GM13977 (cell line): ENCODE measurements at regions not wholly inside any gene's neighbourhood (a gene's known extent, or its start where the extent isn't known, plus 50 kb on each side); places are given as distances from the start of the nearest gene placed in this dataset.
"Not testable (repeated sequence)": the region's sequence is repeated elsewhere in the genome, so short reads cannot be mapped to it uniquely, and the experiment has no call there.

Experiments used
- DNase-seq: peaks from one replicate; pipeline ENCODE4 v3.0.0; 2012; ENCODE audit warnings: low spot score
- in situ Hi-C: fragments of 300-500 bp; cut with MboI; formaldehyde crosslinking; loops from one replicate; pipeline ENCODE4 v1.12.0; 2022; ENCODE audit warnings: low sequenced_read_pairs, low pct_unique_long_range_greater_than_20kb, mixed read lengths, inconsistent platforms; ENCODE audit not compliant: unreplicated experiment
- TF ChIP-seq, protein P1 (sequence below): IDR thresholded peaks from 2 replicates; pipeline ENCODE4 v1.5.1; 2012; ENCODE audit warnings: mild to moderate bottlenecking, control low read depth; ENCODE audit not compliant: insufficient read depth; ENCODE audit errors: extremely low read depth, missing control alignments

- TF ChIP-seq, protein P1, sequence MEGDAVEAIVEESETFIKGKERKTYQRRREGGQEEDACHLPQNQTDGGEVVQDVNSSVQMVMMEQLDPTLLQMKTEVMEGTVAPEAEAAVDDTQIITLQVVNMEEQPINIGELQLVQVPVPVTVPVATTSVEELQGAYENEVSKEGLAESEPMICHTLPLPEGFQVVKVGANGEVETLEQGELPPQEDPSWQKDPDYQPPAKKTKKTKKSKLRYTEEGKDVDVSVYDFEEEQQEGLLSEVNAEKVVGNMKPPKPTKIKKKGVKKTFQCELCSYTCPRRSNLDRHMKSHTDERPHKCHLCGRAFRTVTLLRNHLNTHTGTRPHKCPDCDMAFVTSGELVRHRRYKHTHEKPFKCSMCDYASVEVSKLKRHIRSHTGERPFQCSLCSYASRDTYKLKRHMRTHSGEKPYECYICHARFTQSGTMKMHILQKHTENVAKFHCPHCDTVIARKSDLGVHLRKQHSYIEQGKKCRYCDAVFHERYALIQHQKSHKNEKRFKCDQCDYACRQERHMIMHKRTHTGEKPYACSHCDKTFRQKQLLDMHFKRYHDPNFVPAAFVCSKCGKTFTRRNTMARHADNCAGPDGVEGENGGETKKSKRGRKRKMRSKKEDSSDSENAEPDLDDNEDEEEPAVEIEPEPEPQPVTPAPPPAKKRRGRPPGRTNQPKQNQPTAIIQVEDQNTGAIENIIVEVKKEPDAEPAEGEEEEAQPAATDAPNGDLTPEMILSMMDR: no peak
- DNase-seq: no peak
- in situ Hi-C loops: no loop called here
Measured at GRCh38 chr6:28789553-28790083, 134.2 kb downstream of the TRIM27 start.

DNA sequence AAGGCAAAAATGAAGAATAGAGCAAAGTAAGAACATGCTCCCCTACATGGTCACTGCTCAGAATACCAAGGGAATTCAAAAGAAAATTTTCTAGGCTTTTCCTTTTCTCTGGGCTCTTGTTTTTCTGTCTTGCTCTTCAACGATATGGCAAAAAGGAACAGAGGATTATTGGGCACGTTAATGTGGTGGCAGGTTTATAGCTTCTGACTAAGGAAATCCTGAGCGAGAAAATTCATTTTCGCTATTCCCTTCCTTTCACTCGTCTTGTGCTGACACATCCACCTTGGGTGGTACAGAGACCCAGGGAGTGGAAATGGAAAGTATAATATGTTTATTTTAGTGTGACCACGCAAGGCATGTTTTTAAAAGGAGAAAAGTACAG is 132.8 kb downstream of the TRIM27 start:
- in situ Hi-C loops: no loop called here
- TF ChIP-seq, protein P1: no peak
- DNase-seq: no peak

- DNase-seq: no peak
- in situ Hi-C loops: no loop called here
- TF ChIP-seq, protein P1: no peak
Measured at GRCh38 chr6:28794175-28795002, 129.4 kb downstream of the TRIM27 start.

- DNase-seq, in situ Hi-C loops: not testable (repeated sequence)
Measured at GRCh38 chr6:28800647-28801046, 123.1 kb downstream of the TRIM27 start.

DNA sequence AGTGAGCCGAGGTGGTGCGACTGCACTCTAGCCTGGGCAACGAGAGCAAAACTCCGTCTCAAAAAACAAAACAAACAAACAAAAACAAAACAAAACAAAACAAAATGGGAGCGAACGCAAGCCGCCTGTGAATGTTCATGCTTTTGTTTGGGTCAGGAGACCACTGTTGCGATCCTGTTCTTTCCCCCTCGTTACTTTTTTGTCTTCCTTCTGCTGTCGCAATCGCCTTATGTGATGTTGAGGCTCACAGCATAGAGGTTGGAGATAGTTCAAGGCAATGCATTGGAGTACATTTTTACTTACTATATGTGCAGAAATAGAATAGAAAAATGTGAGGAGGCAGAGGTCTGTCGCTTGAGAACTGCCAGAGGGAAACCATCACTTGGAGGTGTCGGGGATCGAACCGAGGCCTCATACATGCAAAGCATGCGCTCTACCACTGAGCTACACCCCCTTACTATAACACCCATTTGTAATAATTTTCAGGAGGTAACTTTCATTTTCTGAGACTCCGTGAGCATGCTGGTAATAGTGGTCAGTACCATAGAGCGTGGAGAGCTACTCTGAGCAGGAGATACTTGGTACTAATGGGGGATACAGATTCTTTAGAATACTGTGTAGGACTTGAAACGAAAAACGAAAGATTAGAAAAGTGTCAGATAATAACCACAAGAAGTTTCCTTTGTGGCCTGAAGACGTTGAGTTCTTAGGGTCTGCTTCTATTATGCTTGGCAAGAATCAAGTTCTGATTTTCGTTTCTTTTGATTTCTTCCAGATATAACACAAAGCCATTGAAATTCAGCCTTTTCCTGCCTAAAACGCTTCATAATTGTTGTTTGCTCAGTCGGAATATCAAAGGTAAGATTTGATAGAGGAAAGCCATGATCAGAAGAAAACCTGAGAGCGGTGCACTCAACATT is 121.1 kb downstream of the TRIM27 start:
- in situ Hi-C loops: no loop called here
- DNase-seq: peak; percentile 55
- TF ChIP-seq, protein P1: no peak

DNA sequence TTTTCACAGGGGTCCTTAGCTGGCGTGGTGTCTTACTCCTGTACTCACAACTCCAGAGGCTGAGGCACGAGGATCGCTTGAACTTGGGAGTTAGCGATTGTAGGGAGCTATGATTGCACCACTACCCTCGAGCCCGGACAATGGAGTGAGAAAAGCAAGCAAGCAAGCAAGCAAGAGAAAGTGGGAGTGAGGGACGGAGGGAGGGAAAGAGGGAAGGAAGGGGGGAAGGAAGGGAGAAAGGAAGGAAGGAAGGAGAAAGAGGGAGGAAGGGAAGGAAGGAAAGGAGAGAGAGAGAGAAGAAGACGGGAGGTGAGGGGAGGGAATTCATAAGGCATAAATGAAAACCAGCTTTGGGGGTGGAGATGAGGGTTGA is 120.5 kb downstream of the TRIM27 start:
- no peak for DNase-seq
- TF ChIP-seq, protein P1: no peak
- in situ Hi-C loops: no loop called here
